Right lobe of liver (tissue), 6 donors: ENCODE measurements at regions not wholly inside any gene's neighbourhood (a gene's known extent, or its start where the extent isn't known, plus 50 kb on each side); places are given as distances from the start of the nearest gene placed in this dataset.

Source experiments
- ATAC-seq, 4 donors: fragments of 200-7000 bp; cut with Tn5 transposase; one replicate each; pipeline ENCODE4 v1.9.1; 2020; ENCODE audit warnings: mild to moderate bottlenecking in 4 of 4, moderate library complexity in 4 of 4
- DNase-seq, 3 donors: peaks; one replicate each; pipeline ENCODE4 v3.0.0-alpha.2; 2020
- H3K27ac ChIP-seq, 3 donors: fragments of 200-600 bp; one replicate each; pipeline ENCODE4 v1.8.0; 2022
- H3K27me3 ChIP-seq, 2 donors: fragments of 200-600 bp; one replicate each; pipeline ENCODE4 v1.8.0; 2022
- H3K36me3 ChIP-seq, 4 donors: fragments of 200-600 bp; sonication (generic) in 1 of 4; one replicate each; pipeline versions ENCODE4 v1.5.1 to v1.8.0; 2017 to 2022; ENCODE audit warnings: control low read depth in 1 of 4
- H3K4me1 ChIP-seq, 4 donors: fragments of 200-600 bp; sonication (generic) in 1 of 4; one replicate each; pipeline versions ENCODE4 v1.5.1 to v1.8.0; 2017 to 2022; ENCODE audit warnings: control low read depth in 1 of 4
- H3K4me3 ChIP-seq, 3 donors: fragments of 200-600 bp; one replicate each; pipeline ENCODE4 v1.8.0; 2022
- H3K9me3 ChIP-seq, 4 donors: fragments of 200-600 bp; sonication (generic) in 1 of 4; one replicate each; pipeline versions ENCODE4 v1.5.1 to v1.8.0; 2017 to 2022; ENCODE audit warnings: control low read depth in 1 of 4
- CTCF ChIP-seq, 4 donors: fragments of 200-600 bp in 3 of 4; fragments of 450-650 bp in 1 of 4; IDR thresholded peaks; one replicate each; pipeline versions ENCODE4 v1.5.1 to v1.8.0; 2016 to 2022; ENCODE audit warnings: antibody characterized with exemption in 4 of 4, mild to moderate bottlenecking in 2 of 4
- POLR2A ChIP-seq: fragments of 450-650 bp; IDR thresholded peaks from one replicate; pipeline ENCODE4 v1.6.1; 2017; ENCODE audit warnings: antibody characterized with exemption, mild to moderate bottlenecking
- WGBS: methylation state at CpG from one replicate; pipeline ENCODE4 v1.1.6; 2018; ENCODE audit warnings: low coverage, low lambda C conversion rate; ENCODE audit not compliant: insufficient coverage; ENCODE audit errors: missing lambda C conversion rate; 5-methylcytosine and 5-hydroxymethylcytosine counted together
- intact Hi-C, 2 donors: fragments of 100-400 bp; cut with DNase I; formaldehyde crosslinking; loops; one replicate each; pipeline versions ENCODE4 v1.11.2 to v1.14.1; 2022
- donor health status: DM: no; HTN: yes; CAD: no.
- donor health status: DM: no; HTN: no; CAD: no.
- donor health status: DM: no; HTN: no; CAD: no.
- donor health status: DM: no; HTN: yes; CAD: no.
- donor health status: DM: no; HTN: yes; CAD: no.

GRCh38 chr10:27451054-27451453, 53.0 kb upstream of the RAB18 start:
- 80% methylated on average over 6 of the region's 6 CpGs for WGBS
- H3K4me1 ChIP-seq = no peaks in the 10 kb centered on the region
- no peaks in the 10 kb centered on the region for H3K36me3 ChIP-seq
- intact Hi-C loops = no loop called here
- ATAC-seq (no peak), DNase-seq (no peak)
- TF ChIP-seq POLR2A (no peak), CTCF (IDR thresholded peaks at IDR 0.05) (no peak)
- no peak overlapping the region for H3K4me3 ChIP-seq
- H3K27me3 ChIP-seq = no peaks in the 10 kb centered on the region
- no peaks in the 10 kb centered on the region for H3K9me3 ChIP-seq
- H3K27ac ChIP-seq = no peak overlapping the region

GRCh38 chr10:27450225-27450624, 53.9 kb upstream of the RAB18 start:
- ATAC-seq (no peak), DNase-seq (no peak)
- Histone ChIP-seq H3K27ac (no peak overlapping the region), H3K4me3 (no peak overlapping the region), H3K9me3 (no peaks in the 10 kb centered on the region), H3K4me1 (no peaks in the 10 kb centered on the region), H3K27me3 (no peaks in the 10 kb centered on the region), H3K36me3 (no peaks in the 10 kb centered on the region)
- TF ChIP-seq CTCF (IDR thresholded peaks at IDR 0.05) = no peak
- no peak for TF ChIP-seq POLR2A
- intact Hi-C loops = no loop called here

GRCh38 chr10:27449571-27449970, 54.5 kb upstream of the RAB18 start:
- no peak overlapping the region for H3K27ac ChIP-seq
- no peaks in the 10 kb centered on the region for H3K4me1 ChIP-seq
- no peak for ATAC-seq
- TF ChIP-seq CTCF (IDR thresholded peaks at IDR 0.05) = no peak
- no peak for TF ChIP-seq POLR2A
- no peaks in the 10 kb centered on the region for H3K9me3 ChIP-seq
- intact Hi-C loops = loop anchor here in 1 of 2 donors (10.0 kb wide), 1 partner anchor 205 kb away; no protein-coding TSS in a partner anchor
- H3K36me3 ChIP-seq = no peaks in the 10 kb centered on the region
- DNase-seq = no peak
- no peaks in the 10 kb centered on the region for H3K27me3 ChIP-seq
- no peak overlapping the region for H3K4me3 ChIP-seq
- WGBS = 31% methylated on average over 4 of the region's 4 CpGs

GRCh38 chr10:27448921-27449320, 55.2 kb upstream of the RAB18 start:
- Histone ChIP-seq H3K27me3 (no peaks in the 10 kb centered on the region), H3K9me3 (no peaks in the 10 kb centered on the region), H3K27ac (no peak overlapping the region), H3K36me3 (no peaks in the 10 kb centered on the region), H3K4me1 (no peaks in the 10 kb centered on the region), H3K4me3 (no peak overlapping the region)
- DNase-seq = no peak
- no peak for ATAC-seq
- 60% methylated on average over 1 of the region's 2 CpGs for WGBS
- no peak for TF ChIP-seq POLR2A
- no peak for TF ChIP-seq CTCF (IDR thresholded peaks at IDR 0.05)
- intact Hi-C loops = loop anchor here in 1 of 2 donors (10.0 kb wide), 1 partner anchor 206 kb away; no protein-coding TSS in a partner anchor

- Histone ChIP-seq H3K4me1 (no peaks in the 10 kb centered on the region), H3K27me3 (no peaks in the 10 kb centered on the region), H3K36me3 (no peaks in the 10 kb centered on the region), H3K4me3 (no peak overlapping the region), H3K27ac (no peak overlapping the region), H3K9me3 (no peaks in the 10 kb centered on the region)
- DNase-seq (no peak), ATAC-seq (peak in 1 of 4 donors; percentile 40)
- WGBS = 50% methylated on average over 3 of the region's 3 CpGs
- TF ChIP-seq POLR2A (no peak), CTCF (IDR thresholded peaks at IDR 0.05) (no peak)
- intact Hi-C loops = loop anchor here in 1 of 2 donors (10.0 kb wide), 1 partner anchor 207 kb away; no protein-coding TSS in a partner anchor
Measured at GRCh38 chr10:27447540-27447939, 56.6 kb upstream of the RAB18 start.
